WTC11 (cell line): ENCODE measurements at regions not wholly inside any gene's neighbourhood (a gene's known extent, or its start where the extent isn't known, plus 50 kb on each side); places are given as distances from the start of the nearest gene placed in this dataset.

Source experiments
- ATAC-seq: fragments of 200-7000 bp; cut with Tn5 transposase; 2 replicates; pipeline ENCODE4 v1.10.0; 2021; ENCODE audit warnings: mild to moderate bottlenecking, moderate library complexity
- CTCF ChIA-PET: fragments of 300-600 bp; sonication (Branson Sonifier 250); formaldehyde crosslinking; loops from one replicate; lab custom pipeline; 2021; ENCODE audit warnings: antibody characterized with exemption; lab: Charles Lee
- POLR2A ChIA-PET: fragments of 350-600 bp; sonication (Branson Sonifier 250); formaldehyde crosslinking; loops from one replicate; lab custom pipeline; 2021; ENCODE audit warnings: antibody characterized with exemption; lab: Charles Lee
- DNase-seq: peaks from one replicate; pipeline ENCODE4 v3.0.0; 2021; ENCODE audit warnings: low spot score
- H3K27ac Mint-ChIP-seq: 2 replicates; pipeline ENCODE4 v1.8.0; 2021; ENCODE audit warnings: mixed read lengths
- H3K27me3 Mint-ChIP-seq: 2 replicates; pipeline ENCODE4 v1.8.0; 2021; ENCODE audit warnings: low read depth, mild to moderate bottlenecking, moderate library complexity, mixed read lengths
- H3K36me3 Mint-ChIP-seq: 2 replicates; pipeline ENCODE4 v1.8.0; 2021; ENCODE audit warnings: mixed read lengths
- H3K4me1 Mint-ChIP-seq: 2 replicates; pipeline ENCODE4 v1.8.0; 2022; ENCODE audit warnings: mixed read lengths
- H3K4me3 Mint-ChIP-seq: 2 replicates; pipeline ENCODE4 v1.8.0; 2021; ENCODE audit warnings: mild to moderate bottlenecking, moderate library complexity, mixed read lengths
- H3K9me3 Mint-ChIP-seq: 2 replicates; pipeline ENCODE4 v1.8.0; 2021; ENCODE audit warnings: mixed read lengths
- ATF1 ChIP-seq: sonication (generic); formaldehyde crosslinking; IDR thresholded peaks from 2 replicates; pipeline ENCODE4 v1.8.1; 2023; ENCODE audit warnings: mild to moderate bottlenecking, moderate library complexity, missing genetic modification reagents
- CBFB ChIP-seq: sonication (generic); formaldehyde crosslinking; IDR thresholded peaks from 2 replicates; pipeline ENCODE4 v1.8.1; 2022; ENCODE audit warnings: mild to moderate bottlenecking, low read depth, missing genetic modification reagents
- ELF4 ChIP-seq: sonication (generic); formaldehyde crosslinking; IDR thresholded peaks from 2 replicates; pipeline ENCODE4 v1.8.1; 2022; ENCODE audit warnings: low read depth, mild to moderate bottlenecking, moderate library complexity, missing genetic modification reagents
- ETV6 ChIP-seq: sonication (generic); formaldehyde crosslinking; IDR thresholded peaks from 2 replicates; pipeline ENCODE4 v1.8.1; 2022; ENCODE audit warnings: mild to moderate bottlenecking, missing genetic modification reagents
- GRHL2 ChIP-seq: fragments of 250-450 bp; sonication (Bioruptor Pico); IDR thresholded peaks from 2 replicates; pipeline ENCODE4 v1.8.0; 2022; ENCODE audit warnings: mild to moderate bottlenecking, moderate library complexity; ENCODE audit not compliant: insufficient replicate concordance, severe bottlenecking
- IRF2 ChIP-seq: sonication (generic); formaldehyde crosslinking; IDR thresholded peaks from 2 replicates; pipeline ENCODE4 v1.8.0; 2022; ENCODE audit warnings: low read depth, missing genetic modification reagents, borderline replicate concordance
- JAZF1 ChIP-seq: fragments of 250-450 bp; sonication (Bioruptor Pico); IDR thresholded peaks from 2 replicates; pipeline ENCODE4 v1.9.0; 2021; ENCODE audit warnings: moderate library complexity, mild to moderate bottlenecking, inconsistent platforms
- JUN ChIP-seq: sonication (generic); formaldehyde crosslinking; IDR thresholded peaks from 2 replicates; pipeline ENCODE4 v1.8.0; 2023; ENCODE audit warnings: mild to moderate bottlenecking, missing genetic modification reagents
- KAT7 ChIP-seq: sonication (generic); formaldehyde crosslinking; IDR thresholded peaks from 2 replicates; pipeline ENCODE4 v1.8.1; 2023; ENCODE audit warnings: missing genetic modification reagents, mild to moderate bottlenecking, borderline replicate concordance
- MXD4 ChIP-seq: fragments of 250-450 bp; sonication (Bioruptor Pico); IDR thresholded peaks from 2 replicates; pipeline ENCODE4 v1.8.0; 2021; ENCODE audit warnings: mild to moderate bottlenecking, moderate library complexity, borderline replicate concordance
- OVOL2 ChIP-seq: fragments of 250-450 bp; sonication (Bioruptor Pico); IDR thresholded peaks from 2 replicates; pipeline ENCODE4 v1.9.0; 2021; ENCODE audit warnings: mild to moderate bottlenecking, borderline replicate concordance
- RORB ChIP-seq: fragments of 250-450 bp; sonication (Bioruptor Pico); IDR thresholded peaks from 2 replicates; pipeline ENCODE4 v1.9.0; 2021; ENCODE audit warnings: mild to moderate bottlenecking
- TEAD1 ChIP-seq: sonication (generic); formaldehyde crosslinking; IDR thresholded peaks from 2 replicates; pipeline ENCODE4 v1.8.0; 2022; ENCODE audit warnings: mild to moderate bottlenecking, missing genetic modification reagents
- TEAD4 ChIP-seq: sonication (generic); formaldehyde crosslinking; IDR thresholded peaks from 2 replicates; pipeline ENCODE4 v1.8.0; 2022; ENCODE audit warnings: mild to moderate bottlenecking, missing genetic modification reagents
- TP53 ChIP-seq: sonication (generic); formaldehyde crosslinking; IDR thresholded peaks from 2 replicates; pipeline ENCODE4 v1.8.1; 2023; ENCODE audit warnings: mild to moderate bottlenecking, missing genetic modification reagents
- USF1 ChIP-seq: sonication (generic); formaldehyde crosslinking; IDR thresholded peaks from 2 replicates; pipeline ENCODE4 v1.8.0; 2022; ENCODE audit warnings: mild to moderate bottlenecking, missing genetic modification reagents
- ZNF121 ChIP-seq: sonication (generic); formaldehyde crosslinking; IDR thresholded peaks from 2 replicates; pipeline ENCODE4 v1.8.0; 2023; ENCODE audit warnings: missing genetic modification reagents
- ZNF219 ChIP-seq: sonication (generic); formaldehyde crosslinking; IDR thresholded peaks from 2 replicates; pipeline ENCODE4 v1.8.0; 2023; ENCODE audit warnings: missing genetic modification reagents, mild to moderate bottlenecking, borderline replicate concordance
- ZNF281 ChIP-seq: sonication (generic); formaldehyde crosslinking; IDR thresholded peaks from 2 replicates; pipeline ENCODE4 v1.8.0; 2023; ENCODE audit warnings: mild to moderate bottlenecking, missing genetic modification reagents
- ZNF317 ChIP-seq: sonication (generic); formaldehyde crosslinking; IDR thresholded peaks from 2 replicates; pipeline ENCODE4 v1.8.1; 2023; ENCODE audit warnings: low read depth, mild to moderate bottlenecking, moderate library complexity, missing genetic modification reagents, borderline replicate concordance
- ZNF396 ChIP-seq: fragments of 250-450 bp; sonication (Bioruptor Pico); IDR thresholded peaks from 2 replicates; pipeline ENCODE4 v1.8.0; 2021; ENCODE audit warnings: mild to moderate bottlenecking, moderate library complexity, borderline replicate concordance
- TF ChIP-seq, protein P1 (sequence below): sonication (generic); formaldehyde crosslinking; IDR thresholded peaks from 2 replicates; pipeline ENCODE4 v1.8.1; 2022; ENCODE audit warnings: low read depth, missing genetic modification reagents, borderline replicate concordance
- TF ChIP-seq, protein P2 (sequence below): sonication (generic); formaldehyde crosslinking; IDR thresholded peaks from 2 replicates; pipeline ENCODE4 v1.8.1; 2023; ENCODE audit warnings: mild to moderate bottlenecking, missing genetic modification reagents, borderline replicate concordance
- TF ChIP-seq, protein P3 (sequence below): fragments of 250-450 bp; sonication (Bioruptor Pico); IDR thresholded peaks from 2 replicates; pipeline ENCODE4 v1.9.0; 2021; ENCODE audit warnings: mild to moderate bottlenecking, borderline replicate concordance

GRCh38 chr5:133818031-133818431 lies 150.4 kb downstream of the C5orf15 start:
- no peak overlapping the region for H3K4me3 Mint-ChIP-seq
- peaks cover 3% of the 10 kb centered on the region for H3K27me3 Mint-ChIP-seq
- DNase-seq (no peak), ATAC-seq (no peak)
- TF ChIP-seq ATF1 (CRISPR knock-in tag): no peak
- TF ChIP-seq ETV6 (CRISPR knock-in tag): no peak
- TF ChIP-seq IRF2 (CRISPR knock-in tag): no peak
- TF ChIP-seq TEAD1: no peak
- TF ChIP-seq KAT7 (CRISPR knock-in tag): no peak
- TF ChIP-seq TP53 (CRISPR knock-in tag): no peak
- TF ChIP-seq OVOL2 (CRISPR knock-in tag): no peak
- no peak for TF ChIP-seq USF1 (CRISPR knock-in tag)
- no peak for TF ChIP-seq ZNF317 (CRISPR knock-in tag)
- TF ChIP-seq, protein P1, sequence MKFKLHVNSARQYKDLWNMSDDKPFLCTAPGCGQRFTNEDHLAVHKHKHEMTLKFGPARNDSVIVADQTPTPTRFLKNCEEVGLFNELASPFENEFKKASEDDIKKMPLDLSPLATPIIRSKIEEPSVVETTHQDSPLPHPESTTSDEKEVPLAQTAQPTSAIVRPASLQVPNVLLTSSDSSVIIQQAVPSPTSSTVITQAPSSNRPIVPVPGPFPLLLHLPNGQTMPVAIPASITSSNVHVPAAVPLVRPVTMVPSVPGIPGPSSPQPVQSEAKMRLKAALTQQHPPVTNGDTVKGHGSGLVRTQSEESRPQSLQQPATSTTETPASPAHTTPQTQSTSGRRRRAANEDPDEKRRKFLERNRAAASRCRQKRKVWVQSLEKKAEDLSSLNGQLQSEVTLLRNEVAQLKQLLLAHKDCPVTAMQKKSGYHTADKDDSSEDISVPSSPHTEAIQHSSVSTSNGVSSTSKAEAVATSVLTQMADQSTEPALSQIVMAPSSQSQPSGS (CRISPR knock-in tag): no peak
- no peak for TF ChIP-seq JAZF1 (CRISPR knock-in tag)
- no peak for TF ChIP-seq GRHL2 (CRISPR knock-in tag)
- no peak for TF ChIP-seq ZNF121 (CRISPR knock-in tag)
- no peak for TF ChIP-seq TEAD4 (CRISPR knock-in tag)
- TF ChIP-seq RORB: no peak
- no peak for TF ChIP-seq JUN (CRISPR knock-in tag)
- H3K27ac Mint-ChIP-seq: no peak overlapping the region
- peaks cover 5% of the 10 kb centered on the region; the same call in 1 of the 2 replicates for H3K4me1 Mint-ChIP-seq
- ChIA-PET CTCF (interaction anchor here (0.9 kb wide), 1 partner anchor 63 kb away, joined by 3 read pairs; no protein-coding TSS in a partner anchor), POLR2A (no interaction called here)
- no peaks in the 10 kb centered on the region for H3K9me3 Mint-ChIP-seq
- H3K36me3 Mint-ChIP-seq: no peaks in the 10 kb centered on the region

DNA sequence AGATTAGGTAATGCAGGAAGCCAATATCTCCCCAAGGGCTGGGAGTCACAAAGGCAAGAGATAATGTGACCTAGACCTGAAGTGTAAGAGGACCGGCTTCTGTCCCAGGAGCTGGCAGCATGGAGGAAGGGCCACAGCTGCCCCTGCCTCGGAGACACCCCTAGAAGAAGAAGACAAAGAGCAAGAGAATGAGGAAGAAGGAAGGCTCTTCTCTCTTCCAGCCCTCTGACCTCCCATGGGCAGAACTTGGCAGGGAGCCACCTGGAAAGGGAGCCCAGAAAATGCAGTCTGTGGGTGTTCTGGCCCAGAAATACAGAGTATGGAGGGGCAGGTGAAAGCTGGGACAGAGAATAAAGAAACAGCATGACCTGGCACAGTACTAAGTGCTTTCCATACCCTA lies 151.0 kb downstream of the C5orf15 start:
- Mint-ChIP-seq H3K4me1 (peaks cover 5% of the 10 kb centered on the region; the same call in 1 of the 2 replicates), H3K27ac (no peak overlapping the region), H3K27me3 (peaks cover 3% of the 10 kb centered on the region), H3K9me3 (no peaks in the 10 kb centered on the region), H3K4me3 (no peak overlapping the region), H3K36me3 (no peaks in the 10 kb centered on the region)
- DNase-seq (no peak), ATAC-seq (no peak)
- POLR2A ChIA-PET: no interaction called here
- CTCF ChIA-PET: no interaction called here
- TF ChIP-seq, protein P2, sequence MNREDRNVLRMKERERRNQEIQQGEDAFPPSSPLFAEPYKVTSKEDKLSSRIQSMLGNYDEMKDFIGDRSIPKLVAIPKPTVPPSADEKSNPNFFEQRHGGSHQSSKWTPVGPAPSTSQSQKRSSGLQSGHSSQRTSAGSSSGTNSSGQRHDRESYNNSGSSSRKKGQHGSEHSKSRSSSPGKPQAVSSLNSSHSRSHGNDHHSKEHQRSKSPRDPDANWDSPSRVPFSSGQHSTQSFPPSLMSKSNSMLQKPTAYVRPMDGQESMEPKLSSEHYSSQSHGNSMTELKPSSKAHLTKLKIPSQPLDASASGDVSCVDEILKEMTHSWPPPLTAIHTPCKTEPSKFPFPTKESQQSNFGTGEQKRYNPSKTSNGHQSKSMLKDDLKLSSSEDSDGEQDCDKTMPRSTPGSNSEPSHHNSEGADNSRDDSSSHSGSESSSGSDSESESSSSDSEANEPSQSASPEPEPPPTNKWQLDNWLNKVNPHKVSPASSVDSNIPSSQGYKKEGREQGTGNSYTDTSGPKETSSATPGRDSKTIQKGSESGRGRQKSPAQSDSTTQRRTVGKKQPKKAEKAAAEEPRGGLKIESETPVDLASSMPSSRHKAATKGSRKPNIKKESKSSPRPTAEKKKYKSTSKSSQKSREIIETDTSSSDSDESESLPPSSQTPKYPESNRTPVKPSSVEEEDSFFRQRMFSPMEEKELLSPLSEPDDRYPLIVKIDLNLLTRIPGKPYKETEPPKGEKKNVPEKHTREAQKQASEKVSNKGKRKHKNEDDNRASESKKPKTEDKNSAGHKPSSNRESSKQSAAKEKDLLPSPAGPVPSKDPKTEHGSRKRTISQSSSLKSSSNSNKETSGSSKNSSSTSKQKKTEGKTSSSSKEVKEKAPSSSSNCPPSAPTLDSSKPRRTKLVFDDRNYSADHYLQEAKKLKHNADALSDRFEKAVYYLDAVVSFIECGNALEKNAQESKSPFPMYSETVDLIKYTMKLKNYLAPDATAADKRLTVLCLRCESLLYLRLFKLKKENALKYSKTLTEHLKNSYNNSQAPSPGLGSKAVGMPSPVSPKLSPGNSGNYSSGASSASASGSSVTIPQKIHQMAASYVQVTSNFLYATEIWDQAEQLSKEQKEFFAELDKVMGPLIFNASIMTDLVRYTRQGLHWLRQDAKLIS: no peak
- TF ChIP-seq RORB (no peak), CBFB (CRISPR knock-in tag) (no peak), ELF4 (CRISPR knock-in tag) (no peak), ZNF281 (no peak), TEAD1 (no peak), ZNF396 (CRISPR knock-in tag) (no peak), MXD4 (CRISPR knock-in tag) (no peak), ZNF219 (CRISPR knock-in tag) (no peak)
- TF ChIP-seq, protein P3, sequence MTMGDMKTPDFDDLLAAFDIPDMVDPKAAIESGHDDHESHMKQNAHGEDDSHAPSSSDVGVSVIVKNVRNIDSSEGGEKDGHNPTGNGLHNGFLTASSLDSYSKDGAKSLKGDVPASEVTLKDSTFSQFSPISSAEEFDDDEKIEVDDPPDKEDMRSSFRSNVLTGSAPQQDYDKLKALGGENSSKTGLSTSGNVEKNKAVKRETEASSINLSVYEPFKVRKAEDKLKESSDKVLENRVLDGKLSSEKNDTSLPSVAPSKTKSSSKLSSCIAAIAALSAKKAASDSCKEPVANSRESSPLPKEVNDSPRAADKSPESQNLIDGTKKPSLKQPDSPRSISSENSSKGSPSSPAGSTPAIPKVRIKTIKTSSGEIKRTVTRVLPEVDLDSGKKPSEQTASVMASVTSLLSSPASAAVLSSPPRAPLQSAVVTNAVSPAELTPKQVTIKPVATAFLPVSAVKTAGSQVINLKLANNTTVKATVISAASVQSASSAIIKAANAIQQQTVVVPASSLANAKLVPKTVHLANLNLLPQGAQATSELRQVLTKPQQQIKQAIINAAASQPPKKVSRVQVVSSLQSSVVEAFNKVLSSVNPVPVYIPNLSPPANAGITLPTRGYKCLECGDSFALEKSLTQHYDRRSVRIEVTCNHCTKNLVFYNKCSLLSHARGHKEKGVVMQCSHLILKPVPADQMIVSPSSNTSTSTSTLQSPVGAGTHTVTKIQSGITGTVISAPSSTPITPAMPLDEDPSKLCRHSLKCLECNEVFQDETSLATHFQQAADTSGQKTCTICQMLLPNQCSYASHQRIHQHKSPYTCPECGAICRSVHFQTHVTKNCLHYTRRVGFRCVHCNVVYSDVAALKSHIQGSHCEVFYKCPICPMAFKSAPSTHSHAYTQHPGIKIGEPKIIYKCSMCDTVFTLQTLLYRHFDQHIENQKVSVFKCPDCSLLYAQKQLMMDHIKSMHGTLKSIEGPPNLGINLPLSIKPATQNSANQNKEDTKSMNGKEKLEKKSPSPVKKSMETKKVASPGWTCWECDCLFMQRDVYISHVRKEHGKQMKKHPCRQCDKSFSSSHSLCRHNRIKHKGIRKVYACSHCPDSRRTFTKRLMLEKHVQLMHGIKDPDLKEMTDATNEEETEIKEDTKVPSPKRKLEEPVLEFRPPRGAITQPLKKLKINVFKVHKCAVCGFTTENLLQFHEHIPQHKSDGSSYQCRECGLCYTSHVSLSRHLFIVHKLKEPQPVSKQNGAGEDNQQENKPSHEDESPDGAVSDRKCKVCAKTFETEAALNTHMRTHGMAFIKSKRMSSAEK (CRISPR knock-in tag): no peak
